ENCODE measurements at regions not wholly inside any gene's neighbourhood (a gene's known extent, or its start where the extent isn't known, plus 50 kb on each side); places are given as distances from the start of the nearest gene placed in this dataset.

DNA sequence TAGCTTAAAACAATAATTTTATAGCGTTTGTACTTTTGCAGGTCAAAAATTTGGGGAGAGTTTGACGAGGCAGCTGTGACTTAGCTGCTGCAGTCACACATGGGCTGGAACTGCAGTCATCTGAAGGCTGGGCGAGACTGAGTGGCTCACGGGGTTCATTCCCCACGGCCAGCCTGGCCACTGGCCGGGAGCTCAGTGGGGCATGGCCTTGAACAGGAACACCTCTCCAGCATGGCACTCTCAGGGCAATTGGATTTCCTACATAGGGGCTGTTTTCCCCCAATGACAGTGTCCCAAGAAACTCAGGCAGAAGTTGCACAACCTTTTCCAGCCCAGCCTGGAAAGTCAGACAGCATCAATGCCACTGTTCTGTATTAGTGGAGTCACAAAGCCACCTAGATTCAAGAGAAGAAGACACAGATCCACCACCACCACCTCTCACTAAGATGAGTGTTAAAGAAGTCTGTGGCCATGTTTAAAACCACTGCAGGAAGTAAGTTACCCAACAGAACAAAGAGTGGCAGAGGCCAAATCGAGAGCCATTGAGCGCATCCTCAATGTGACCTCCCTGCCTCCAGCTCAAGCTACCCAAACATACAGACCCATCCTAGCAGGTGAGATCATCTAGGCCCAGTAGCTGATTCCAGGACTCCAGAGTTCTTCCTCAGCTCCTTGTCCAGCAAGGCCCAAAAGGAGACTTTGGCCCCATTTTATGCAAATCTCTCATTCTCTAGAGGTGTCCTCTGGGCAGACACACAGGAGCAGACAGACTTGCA, 618.7 kb upstream of the CADM1 start:
- TF ChIP-seq CTCF (IDR thresholded peaks at IDR 0.05) = no peak

- TF ChIP-seq CTCF (IDR thresholded peaks at IDR 0.05) = no peak
These were observed 614.9 kb upstream of the CADM1 start for GRCh38 chr11:116119158-116119557.

DNA sequence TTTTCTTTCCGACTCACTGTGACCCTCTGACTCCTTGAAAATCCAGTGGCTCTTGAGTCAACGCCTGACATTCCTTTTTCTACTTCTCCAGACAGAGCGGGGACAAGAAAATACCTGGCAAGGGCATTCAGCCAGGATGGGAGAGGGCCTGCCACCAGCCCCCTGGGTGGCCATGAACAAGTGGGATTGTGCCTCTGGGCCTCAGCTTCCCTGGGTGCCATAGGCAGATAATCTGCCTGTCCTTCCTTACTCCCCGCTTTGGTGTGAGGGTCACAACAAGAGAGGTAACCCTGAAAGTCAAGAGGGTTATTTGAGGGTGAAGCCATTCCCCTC, 613.9 kb upstream of the CADM1 start:
- no peak for TF ChIP-seq CTCF (IDR thresholded peaks at IDR 0.05)

GRCh38 chr11:116117331-116118137, 613.3 kb upstream of the CADM1 start:
- TF ChIP-seq CTCF (IDR thresholded peaks at IDR 0.05) = no peak

GRCh38 chr11:116115801-116116200, 611.6 kb upstream of the CADM1 start:
- TF ChIP-seq CTCF (IDR thresholded peaks at IDR 0.05) = no peak

DNA sequence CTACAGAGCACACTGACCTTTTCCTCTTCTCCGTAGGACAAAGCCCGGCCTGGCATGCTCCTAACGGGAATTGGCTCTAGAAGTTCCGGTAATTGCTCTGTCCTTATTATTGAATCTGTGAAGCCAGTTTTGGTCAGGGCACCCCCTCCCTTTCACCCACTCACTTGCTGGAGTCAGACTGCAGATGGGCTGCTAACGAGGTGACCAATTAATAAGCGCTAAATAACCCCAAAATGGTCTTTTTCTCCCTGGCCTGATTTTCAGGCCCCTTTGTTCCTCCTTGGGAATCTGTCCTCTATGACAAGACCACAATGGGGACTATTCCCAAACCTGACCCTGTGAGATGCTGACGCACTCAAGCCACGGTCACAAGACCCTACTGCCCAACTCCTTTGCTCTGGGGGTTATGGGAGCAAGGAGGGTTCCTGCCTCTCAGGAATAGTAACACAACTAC, 610.0 kb upstream of the CADM1 start:
- TF ChIP-seq CTCF (IDR thresholded peaks at IDR 0.05) = no peak

- no peak for TF ChIP-seq CTCF (IDR thresholded peaks at IDR 0.05)
These were observed 608.1 kb upstream of the CADM1 start for GRCh38 chr11:116112087-116112935.

Measured in LNCAP (cell line).